HCT116 (cell line): ENCODE measurements at regions not wholly inside any gene's neighbourhood (a gene's known extent, or its start where the extent isn't known, plus 50 kb on each side); places are given as distances from the start of the nearest gene placed in this dataset.

Experiments
- CEBPB ChIP-seq: IDR thresholded peaks from 2 replicates; pipeline ENCODE4 v1.6.1; 2012; ENCODE audit warnings: low read depth
- CTCF ChIP-seq, 3 experiments: fragments of 200-600 bp in 1 of 3; sonication (generic) in 1 of 3; IDR thresholded peaks in 2 of 3; conservative IDR thresholded peaks in 1 of 3; 2 replicates each; pipeline ENCODE4 v1.5.1; 2012 to 2017; ENCODE audit warnings: low read depth in 2 of 3, low read length in 2 of 3, antibody characterized with exemption in 1 of 3, borderline replicate concordance in 1 of 3, control low read depth in 1 of 3, mild to moderate bottlenecking in 1 of 3, mixed read lengths in 1 of 3, mixed run types in 1 of 3, moderate library complexity in 1 of 3; ENCODE audit not compliant: insufficient read depth in 1 of 3

GRCh38 chr3:193132241-193132640, 108.8 kb upstream of the PLAAT1 start:
- no peak for TF ChIP-seq CTCF (IDR thresholded peaks at IDR 0.05 in 2 of 3, conservative IDR thresholded peaks at IDR 0.05 in 1 of 3; ENCODE audit: borderline replicate concordance in 1 of 3, insufficient read depth in 1 of 3, low read depth in 2 of 3, low read length in 2 of 3)
- no peak for TF ChIP-seq CEBPB
